GM21737 (cell line): ENCODE measurements at regions not wholly inside any gene's neighbourhood (a gene's known extent, or its start where the extent isn't known, plus 50 kb on each side); places are given as distances from the start of the nearest gene placed in this dataset.

ENCODE experiments used
- ATAC-seq: cut with Tn5 transposase; IDR thresholded peaks from one replicate; pipeline ENCODE4 v1.9.1; 2021; ENCODE audit warnings: mild to moderate bottlenecking, moderate library complexity; ENCODE audit not compliant: unreplicated experiment

DNA sequence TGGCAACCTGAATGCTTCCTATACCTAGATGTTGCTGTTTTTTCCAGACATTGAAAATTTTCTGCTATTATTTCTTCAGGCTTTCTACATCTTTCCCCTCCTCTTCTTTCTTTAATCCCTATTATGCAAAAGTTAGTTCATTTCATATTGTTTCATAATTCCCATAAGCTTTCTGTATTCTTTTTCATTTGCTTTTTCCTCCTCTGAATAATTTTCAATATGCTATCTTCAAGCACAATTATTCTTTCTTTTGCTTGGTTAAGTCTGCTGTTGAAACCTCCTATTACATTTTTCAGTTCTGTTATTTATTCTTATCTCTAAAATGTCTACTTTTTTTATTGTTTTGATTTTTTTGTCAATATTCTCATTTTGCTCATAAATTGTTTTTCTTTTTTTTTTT, 947.1 kb upstream of the MIR17HG start:
- no peak for ATAC-seq

DNA sequence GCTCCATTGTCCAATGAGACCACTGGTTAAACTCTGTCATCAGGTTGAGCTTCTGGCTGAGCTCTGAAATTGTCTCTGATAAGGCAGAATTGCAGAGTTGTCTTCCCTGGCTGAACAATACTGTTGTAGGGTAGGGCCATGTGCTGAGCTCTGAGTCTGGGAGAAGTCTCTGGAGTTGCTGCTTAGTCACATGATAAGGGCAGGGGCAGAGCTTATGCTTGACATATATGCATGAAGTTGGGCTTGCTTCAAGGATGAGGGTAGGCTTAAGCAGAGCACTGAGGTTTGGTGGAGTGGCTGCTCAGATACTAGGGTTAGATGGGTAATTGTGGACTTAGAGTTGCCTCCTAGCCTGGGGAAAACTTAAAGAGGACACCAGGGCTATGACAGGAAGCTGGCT, 946.3 kb upstream of the MIR17HG start:
- ATAC-seq, result no peak

DNA sequence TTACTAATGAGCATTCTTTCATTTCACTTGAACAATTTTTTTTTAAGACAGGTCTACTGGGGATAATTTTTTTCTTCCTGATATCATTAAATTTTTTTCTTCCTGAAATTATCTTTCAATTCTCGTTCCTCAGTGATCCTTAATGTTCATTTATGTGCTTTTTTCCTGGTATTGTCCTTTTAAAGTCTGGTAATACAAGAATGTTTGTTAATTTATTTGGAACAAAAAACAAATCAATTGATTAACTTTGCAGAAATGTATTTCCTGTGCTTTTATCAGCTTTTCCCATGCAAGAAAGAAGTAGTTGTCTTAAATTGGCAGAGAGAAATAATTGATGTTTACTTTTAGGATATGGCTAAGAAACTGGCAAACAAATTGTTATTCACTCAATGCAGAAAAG, 945.4 kb upstream of the MIR17HG start:
- no peak for ATAC-seq

DNA sequence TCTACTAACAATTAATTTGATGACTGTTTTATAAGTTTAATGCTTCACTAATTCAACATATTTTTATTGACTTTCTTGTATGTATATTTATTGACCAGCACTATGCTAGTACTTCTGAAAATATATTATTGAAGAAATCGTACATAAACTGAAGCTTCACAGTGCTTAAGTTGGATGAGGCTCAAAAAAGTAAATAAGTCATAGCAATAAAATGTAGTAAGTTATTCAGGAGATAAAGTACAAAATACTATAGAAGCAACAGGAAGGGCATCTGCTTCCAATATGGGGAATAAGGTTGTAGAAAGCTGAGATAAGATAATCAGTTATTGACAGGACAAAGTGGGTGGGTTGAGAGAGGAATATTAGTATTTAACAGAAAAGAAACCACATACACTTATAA, 944.9 kb upstream of the MIR17HG start:
- no peak for ATAC-seq

DNA sequence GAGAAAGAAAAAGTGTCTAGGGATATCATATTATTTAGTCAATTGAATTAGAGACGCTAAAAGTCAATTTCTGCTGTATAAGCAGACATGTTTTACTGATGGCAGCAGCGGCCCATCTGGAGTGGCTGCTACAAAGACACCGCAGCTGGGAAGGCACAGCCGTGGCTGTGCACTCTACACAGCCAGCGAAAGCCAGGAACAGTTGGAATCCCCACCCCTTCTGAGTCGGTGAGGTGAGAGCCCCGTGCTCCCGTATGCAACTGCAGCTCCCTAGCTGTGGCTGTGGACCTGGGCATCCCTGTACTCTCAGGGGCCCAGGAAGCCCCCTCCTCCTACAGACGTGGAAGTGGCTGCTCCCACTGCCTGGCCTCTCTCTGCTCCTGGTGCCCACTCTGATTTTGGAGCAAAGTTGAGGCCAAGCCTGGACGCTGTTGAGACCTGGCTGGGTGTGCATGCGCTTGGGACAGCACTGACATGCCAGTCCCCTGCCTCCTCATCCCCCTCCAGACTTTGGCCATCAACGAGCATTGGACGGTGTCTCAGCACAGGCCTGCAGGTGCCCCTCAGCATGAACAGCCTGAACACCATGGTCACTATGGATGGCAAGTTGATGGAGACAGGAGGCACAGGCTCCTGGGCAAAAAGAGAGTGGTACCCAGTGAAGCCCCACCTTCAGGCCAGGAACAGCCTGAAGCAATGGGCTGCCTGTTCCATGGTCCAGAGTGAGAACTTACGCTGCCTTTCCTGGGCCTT, 944.0 kb upstream of the MIR17HG start:
- ATAC-seq, result no peak

DNA sequence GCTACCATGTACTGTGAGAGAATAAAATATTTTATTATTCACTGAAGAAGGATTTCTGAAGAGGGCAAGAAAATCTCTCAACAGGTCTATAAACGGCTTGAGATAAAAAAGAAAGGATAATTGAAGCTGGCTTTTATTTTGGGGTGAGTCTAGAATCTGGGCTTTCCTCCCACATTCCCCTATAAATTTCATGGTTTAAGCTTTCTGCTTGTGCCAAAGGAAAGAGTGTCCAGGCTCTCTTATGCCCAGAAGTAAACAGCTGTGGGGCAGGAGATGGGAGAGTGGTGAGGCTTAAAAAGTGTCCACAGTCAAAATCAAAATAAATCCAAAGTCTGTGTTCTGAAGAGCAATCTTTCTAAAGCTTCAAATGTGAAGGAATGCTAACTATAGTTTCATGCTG, 942.2 kb upstream of the MIR17HG start:
- ATAC-seq, result no peak

DNA sequence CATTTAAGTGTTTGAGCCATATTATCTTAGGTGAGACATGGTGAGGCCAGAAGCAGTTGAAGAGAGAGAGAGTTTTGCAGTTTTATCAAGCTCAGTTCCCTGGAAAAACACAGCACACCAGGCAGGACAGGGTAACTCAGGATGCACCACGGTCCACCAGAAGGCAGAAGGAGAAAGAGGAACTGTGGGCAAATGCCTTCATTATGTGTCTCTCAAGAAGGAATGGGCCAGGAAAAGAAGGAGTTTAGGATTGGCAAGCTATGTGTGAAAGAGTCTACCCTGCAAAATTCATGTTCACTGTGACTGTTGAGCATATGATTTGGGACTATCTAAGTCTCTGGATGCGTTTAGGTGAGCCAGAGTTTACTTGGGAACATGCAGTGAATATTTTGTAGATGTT, 934.5 kb upstream of the MIR17HG start:
- no peak for ATAC-seq

DNA sequence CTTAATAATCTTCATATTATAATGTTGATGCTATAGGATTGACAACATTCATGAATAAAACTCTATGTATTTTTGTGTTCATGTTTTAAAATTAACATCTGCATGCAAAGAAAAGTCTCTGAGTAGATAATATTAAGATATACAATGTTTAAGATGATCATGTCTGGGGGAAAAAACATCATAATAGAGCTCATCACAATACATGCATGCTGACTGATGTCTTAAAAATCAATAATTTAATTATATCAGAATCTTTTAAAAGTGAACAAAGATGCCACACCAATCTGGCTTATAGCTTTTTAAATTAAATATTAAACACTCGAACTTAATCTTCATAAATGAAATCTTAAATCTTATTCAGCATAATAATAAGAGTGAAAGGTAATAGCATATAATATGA, 933.9 kb upstream of the MIR17HG start:
- ATAC-seq, result no peak

DNA sequence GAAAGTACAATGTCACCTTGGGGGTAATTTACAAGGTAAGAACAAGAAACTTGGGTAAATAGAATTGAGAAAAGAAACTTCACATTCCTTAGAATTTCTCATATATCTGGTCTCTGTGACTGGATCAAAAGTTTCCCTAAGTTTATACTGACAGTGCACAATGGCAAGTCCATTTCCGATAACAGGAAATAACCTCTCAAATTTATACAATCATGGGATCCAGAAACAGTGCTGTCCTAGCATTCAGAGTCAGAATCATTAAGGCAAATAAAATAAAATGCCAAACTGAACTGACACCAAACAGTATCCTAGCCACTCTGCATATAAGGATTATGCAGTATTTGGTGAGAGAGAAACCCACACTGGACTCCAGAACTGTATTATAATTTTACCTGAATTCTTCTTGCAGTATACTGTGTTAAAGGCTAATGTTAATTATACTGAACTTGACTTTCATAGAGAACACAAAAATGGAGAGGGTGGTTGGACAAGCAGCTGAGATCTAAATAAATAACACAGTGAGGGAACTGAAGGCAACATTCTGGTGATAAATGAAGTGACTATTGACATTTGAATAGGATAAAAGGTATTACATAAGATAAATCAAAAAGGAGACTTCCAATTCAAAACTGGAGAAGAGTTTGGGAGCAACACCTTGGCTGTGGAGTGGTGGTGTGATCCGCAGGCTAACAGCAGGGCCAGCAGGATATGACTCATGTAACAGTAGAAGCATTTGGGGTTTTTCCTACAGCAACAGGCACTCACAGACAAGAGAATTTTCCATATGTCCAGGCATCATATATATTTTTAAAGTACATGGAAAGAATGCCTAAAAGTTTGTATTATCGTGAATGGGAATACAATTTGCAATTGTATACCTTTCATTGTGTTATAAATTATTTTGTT, 932.5 kb upstream of the MIR17HG start:
- ATAC-seq, result no peak

DNA sequence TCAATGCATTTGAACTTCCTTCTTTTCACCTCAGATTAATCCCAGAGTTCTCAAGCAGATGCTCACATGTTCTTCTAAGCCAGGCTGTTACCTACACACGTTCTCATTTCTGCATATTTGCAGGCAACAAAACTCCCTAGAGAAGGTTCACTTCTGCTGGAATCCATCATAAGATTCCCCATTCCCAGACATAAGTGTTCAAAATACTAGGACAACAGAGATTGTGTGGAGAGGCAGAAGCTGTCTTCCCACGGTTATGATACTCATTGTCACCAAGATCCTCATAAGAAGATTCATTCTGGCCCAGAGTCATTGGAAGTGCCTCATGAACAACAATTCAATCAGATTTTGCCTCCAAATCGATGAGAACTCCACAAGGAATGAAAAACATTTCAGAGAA, 931.6 kb upstream of the MIR17HG start:
- no peak for ATAC-seq

DNA sequence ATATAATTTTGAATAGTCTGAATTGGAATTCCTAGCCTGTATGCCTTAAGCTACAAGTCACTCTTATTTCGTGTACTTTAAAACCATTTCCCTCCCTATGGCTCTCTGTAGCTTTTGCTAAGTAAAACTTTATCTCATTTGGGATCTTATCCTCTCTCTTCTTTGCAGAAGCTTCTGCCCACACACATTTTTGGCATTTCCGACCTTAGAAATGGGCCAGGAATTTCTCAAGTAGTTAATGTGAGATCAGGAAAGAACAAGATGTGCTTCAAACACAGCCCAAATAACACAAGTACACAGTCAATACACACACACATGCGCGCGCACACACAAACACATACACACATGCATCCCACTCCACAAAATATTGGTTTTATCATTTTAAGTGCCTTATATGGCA, 931.0 kb upstream of the MIR17HG start:
- ATAC-seq, result no peak

DNA sequence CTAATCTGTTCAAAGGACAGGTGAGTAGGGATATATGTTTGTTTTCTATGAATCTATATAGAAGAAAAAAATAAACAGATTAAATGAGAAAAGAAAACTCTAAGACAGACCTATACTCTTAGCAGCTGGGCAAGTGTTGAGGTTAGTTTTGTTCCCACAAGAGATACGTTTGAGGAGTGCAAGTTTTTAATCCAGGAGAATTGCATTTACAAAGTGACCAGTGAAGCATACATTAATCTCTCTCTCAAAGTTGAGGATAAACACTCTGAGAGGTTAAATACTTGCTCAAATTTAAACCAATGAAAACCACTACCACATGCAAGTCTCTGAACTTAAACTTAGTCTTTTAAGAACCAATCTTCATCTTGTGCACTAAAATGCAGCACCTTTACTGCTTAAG, 930.5 kb upstream of the MIR17HG start:
- no peak for ATAC-seq

DNA sequence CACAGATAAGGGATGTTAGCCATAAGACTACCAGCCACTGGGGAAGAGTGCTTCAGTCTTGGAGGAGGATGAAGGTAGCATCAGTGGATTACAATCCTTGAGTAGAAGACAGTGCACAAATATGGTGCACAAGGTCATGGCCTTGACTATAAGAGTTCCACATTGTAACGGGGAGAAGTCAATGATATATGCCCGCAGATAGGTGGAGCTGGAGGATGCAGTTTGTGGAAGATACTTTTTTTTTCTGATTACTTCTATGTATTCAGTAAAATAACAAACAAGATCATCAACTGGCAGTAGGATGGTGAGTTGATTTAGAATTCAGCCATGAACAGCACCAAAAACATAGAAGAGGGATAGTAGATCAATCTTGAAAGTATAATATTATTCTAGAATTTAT, 926.8 kb upstream of the MIR17HG start:
- no peak for ATAC-seq

DNA sequence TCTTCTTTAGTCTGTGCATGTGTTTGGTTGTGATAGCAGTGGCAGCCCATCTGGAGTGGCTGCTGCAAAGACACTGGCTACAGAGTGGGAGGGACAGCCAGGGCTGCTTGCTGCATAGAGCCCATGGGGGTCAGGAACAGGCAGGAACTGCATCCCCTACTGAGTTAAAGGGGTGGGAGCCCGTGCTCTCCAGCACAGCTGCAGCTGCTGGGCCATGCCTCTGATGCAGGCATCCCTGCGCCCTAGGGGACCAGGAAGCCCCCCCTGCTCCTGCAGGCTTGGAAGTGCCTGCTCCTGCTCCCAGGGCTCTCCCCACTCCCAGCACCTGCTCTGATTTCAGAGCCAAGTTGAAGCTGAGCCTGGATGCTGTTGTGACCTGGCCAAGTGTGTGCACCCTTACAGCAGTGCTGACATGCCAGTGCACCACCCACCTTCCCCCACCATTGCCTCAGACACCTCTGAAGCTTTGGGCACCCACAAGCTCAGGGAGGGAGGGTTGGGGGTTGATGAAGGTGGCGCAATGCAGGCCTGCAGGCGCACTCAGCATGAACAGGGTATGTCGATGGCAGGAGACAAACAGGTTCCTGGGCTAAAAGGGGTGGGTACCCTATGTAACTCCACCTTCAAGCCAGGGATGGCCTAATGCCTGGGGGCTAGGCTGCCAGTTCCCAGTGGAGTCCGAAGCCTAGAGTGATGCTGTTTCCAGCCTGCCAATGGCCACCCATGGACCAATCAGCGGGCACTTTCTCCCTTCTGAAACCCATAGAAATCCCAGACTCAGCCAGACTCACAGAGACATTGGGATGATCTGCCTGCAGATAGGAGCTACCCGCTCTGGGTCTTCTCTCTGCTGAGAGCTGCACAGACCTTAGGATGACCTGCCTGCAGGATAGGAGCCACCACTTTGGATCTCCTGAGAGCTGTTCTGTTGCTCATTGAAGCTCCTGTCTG, 919.9 kb upstream of the MIR17HG start:
- no peak for ATAC-seq

DNA sequence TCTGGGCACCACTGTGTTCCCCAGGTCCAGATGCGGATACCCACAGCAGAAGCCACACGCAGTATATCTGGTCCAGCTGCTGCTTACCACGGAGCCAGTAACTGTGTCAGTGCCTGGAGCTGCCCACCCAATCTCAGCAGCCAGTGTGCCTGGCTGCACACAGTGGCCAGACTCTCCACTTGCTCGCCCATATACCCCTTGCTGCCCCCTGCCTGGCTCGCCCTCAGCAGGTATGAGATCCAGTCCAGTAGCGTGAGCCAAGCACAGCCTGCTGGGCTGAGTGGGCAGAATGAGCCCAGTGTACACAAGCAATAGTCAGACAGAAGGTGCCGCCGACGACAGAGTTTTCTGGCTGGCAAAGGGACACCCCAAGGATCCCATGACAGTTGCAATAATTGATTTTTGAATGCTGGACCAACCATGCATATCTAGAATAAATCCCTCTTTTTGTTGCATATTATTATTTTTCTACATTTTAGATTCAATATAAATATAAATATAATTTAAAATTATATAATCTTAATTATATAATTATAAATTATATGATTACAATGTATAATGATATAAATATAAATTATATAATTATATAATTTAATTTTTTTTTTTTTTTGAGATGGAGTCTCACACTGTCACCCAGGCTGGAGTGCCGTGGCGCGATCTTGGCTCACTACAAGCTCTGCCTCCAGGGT, 918.8 kb upstream of the MIR17HG start:
- no peak for ATAC-seq

DNA sequence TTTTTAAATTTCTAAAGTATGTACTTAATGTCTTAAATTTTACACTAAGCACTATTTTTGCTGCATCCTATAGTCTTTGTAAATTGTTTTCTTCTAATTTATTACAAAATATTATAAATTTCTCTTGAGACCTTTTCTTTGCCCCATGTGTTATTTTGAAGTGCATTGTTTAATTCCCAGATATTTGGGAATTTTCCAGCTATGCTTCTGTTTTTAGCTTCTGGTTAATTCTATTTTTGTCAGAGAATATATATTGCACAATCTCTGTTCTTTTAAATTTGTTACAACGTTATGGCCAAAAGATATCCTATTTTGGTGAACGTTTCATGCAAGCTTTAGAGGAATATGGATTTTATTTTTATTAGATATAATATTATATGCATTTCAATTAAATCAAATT, 917.4 kb upstream of the MIR17HG start:
- ATAC-seq, result no peak

DNA sequence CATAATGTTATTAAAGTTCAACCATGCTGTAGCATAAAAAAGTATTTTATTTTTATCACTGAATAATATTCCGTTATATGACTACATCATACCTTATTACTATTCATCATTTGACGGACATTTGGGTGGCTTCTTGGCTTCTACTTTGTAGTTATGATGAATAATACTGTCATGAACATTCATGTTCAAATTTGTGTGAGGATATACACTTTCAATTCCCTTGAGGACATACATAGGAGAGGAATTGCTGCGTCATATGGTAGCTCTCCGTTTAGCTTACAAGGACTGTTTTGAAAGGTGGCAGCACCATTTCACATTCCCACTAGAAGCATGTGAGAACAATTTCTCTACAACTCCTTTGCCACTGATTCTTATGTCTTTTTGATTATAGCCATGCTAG, 910.8 kb upstream of the MIR17HG start:
- no peak for ATAC-seq

DNA sequence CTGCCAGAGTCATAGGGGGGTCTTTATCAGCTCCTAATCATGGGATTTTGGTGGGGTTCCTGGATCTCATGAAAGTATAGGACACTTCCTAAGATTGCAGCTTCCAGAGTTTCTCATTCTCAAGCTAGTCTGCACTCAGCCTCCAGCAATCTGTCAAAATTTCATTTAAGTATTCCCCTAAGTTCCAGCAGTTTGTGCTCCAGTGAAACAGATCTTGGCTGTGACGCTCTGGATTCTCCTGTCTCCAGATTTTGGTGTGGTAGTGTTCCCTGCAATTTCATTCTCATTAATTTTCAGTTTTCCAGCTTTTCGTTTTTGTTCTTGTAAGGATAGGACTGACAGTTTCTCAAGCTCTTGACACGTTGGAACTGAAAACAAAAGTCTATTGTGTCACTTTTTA, 908.9 kb upstream of the MIR17HG start:
- no peak for ATAC-seq

DNA sequence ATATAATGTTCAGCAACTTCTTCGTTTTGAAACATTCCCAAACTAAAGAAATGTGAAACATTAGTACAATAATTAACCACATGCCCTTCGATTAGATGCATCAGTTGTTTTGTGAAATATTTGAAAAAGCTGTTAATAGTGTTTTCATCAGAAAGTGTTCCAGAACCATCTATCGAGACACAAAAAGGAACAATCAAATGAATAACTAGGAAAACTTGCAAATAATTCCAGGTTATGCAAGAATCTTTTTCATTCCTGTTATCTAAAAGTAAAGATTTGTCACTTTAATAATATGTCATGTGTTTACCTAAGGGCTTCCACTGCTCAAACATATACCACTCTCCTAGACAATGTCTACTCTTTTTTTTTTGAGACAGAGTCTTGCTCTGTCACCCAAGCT, 904.2 kb upstream of the MIR17HG start:
- no peak for ATAC-seq

DNA sequence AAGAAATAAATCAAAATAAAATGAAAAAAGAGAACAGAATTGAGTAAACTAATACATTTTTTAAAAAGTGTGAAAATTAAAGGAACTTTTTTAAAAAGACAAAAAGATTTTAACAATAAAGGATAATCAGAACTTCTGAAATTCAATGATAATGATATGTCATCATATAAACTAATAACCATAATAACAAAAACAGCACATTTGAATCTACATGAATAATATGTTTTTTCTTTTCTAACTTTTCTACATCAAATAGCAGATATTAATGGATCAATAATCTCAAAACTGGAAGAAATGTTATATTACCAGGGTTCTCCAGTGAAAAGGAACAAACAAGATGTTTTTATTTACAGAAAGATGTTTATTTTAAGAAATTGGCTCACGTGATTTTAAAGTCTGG, 903.3 kb upstream of the MIR17HG start:
- ATAC-seq, result no peak

DNA sequence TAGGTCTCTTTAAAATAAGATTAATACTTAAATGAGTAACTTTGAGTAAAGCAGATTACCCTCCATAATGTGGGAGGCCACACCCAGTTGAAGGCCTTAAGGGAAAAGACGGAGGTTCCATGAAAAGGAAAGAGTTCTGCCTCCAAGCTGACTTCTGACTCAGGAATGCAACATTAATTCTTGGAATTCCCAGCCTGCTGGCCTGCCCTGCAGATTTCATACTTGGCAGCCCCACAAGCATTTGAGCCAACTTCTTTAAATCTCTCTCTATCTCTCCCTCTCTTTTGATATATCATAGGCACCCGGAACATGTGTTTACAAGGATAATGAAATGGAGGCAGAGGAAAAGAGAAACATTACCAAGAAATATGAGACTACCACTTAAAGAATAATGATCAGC, 902.3 kb upstream of the MIR17HG start:
- ATAC-seq, result no peak
